Stimulated activated CD8-positive, alpha-beta memory T cell treated with anti-CD3 and anti-CD28 coated beads, Interleukin-4, amount 100 ng/mL, for 48 hours (primary cell): ENCODE measurements at regions not wholly inside any gene's neighbourhood (a gene's known extent, or its start where the extent isn't known, plus 50 kb on each side); places are given as distances from the start of the nearest gene placed in this dataset.
"Not testable (repeated sequence)": the region's sequence is repeated elsewhere in the genome, so short reads cannot be mapped to it uniquely, and the experiment has no call there.

ENCODE experiments used
- DNase-seq: peaks from one replicate; pipeline ENCODE4 v3.0.0-alpha.2; 2020

DNA sequence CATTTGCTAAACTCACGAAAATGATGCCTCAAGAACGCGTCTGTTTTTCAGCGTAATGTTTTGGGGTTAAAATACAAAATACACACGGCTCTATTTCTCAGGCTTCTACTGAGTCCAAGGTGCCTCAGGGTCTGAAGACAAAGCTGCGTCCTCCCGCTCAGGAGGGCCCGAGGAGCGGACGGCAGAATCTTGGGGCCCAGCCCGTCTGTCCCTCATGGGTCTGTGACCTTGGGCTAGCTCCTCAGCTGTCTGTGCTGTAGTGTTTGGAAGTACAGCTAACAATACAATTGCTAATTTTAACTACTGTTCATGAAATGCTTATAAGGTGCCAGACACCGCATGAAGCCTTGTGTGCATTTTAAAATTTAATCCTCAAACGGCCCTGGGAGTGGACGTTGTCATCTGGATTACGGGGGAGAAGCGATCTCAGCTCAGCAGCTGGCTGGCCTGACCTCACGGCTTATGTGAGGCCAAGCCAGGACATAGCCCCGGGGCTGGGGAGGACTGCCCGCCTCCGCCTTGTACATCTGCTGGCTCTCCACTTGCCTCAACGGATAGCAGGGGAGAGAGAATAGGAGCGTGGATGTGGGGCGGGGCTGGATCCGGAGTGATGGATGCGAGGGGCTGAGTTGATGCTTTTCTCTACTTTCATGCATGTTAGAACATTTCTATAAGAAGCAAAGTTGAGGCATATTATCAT, 357.4 kb downstream of the GLRX3 start:
- DNase-seq = no peak

DNA sequence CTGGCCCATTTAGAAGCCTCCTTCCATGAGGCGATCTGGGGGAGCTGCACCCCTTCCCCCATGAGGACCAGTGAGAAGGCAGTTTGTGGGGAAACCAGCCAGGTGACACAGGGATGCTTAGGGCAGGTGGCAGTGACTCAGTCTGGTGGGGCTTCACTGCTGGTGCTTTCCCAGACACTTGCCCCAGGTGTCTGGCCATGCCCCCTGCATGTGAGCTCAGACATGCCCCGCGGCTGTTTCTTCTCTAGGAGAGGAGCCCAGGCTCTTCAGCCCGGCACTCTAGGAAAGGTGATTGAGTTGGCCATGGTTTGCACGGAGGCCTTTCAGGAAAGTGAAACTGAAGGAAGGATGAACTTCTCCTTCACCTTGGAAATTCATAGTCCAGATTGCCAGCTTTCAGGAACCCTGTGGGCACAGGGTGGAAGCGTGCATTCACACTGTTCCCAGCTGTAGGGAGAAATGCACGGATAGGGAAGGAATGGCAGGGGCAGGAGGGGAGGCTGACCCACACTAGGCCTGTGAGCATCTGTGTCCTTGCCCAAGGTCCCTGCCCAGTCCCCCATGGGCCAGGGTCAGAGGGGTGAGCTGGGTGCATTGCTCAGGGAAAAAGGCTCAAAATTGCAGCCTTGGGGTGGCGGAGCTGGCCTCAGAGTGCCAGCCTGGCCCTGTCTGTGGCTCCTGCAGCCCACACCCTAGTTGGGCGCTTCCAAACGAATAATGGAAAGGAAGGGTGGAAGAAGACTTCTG, 359.1 kb downstream of the GLRX3 start:
- no peak for DNase-seq

DNA sequence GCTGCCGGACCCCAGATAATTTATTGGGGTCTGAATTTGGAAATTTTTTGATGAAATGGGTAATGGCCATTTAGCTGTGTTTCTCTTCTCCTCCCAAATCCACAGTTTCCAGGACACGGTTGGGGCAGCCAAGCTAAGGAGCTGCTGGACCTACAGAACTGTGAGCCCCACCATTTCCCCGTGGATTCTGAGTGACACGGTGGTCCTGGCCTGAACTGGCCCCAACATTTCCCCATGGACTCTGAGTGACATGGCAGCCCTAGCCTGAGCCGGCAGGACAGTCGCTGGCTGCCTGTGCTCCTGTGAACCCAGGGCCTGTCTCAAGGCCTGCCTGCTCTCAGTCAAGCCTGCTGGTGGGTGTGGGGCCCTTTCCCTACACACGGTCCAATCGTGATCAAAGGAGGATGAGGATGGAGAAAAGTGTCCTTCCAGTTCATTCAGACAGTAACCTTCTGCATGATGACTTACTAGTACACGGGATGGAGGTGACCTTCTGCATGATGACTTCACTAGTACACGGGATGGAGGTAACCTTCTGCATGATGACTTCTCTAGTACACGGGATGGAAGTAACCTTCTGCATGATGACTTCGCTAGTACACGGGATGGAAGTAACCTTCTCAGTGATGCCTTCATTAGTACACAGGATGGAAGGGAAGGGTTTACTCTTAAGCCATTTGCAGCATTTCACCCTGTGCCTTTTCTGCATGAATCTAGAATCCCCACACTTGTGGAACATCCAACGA, 359.9 kb downstream of the GLRX3 start:
- DNase-seq = no peak

DNA sequence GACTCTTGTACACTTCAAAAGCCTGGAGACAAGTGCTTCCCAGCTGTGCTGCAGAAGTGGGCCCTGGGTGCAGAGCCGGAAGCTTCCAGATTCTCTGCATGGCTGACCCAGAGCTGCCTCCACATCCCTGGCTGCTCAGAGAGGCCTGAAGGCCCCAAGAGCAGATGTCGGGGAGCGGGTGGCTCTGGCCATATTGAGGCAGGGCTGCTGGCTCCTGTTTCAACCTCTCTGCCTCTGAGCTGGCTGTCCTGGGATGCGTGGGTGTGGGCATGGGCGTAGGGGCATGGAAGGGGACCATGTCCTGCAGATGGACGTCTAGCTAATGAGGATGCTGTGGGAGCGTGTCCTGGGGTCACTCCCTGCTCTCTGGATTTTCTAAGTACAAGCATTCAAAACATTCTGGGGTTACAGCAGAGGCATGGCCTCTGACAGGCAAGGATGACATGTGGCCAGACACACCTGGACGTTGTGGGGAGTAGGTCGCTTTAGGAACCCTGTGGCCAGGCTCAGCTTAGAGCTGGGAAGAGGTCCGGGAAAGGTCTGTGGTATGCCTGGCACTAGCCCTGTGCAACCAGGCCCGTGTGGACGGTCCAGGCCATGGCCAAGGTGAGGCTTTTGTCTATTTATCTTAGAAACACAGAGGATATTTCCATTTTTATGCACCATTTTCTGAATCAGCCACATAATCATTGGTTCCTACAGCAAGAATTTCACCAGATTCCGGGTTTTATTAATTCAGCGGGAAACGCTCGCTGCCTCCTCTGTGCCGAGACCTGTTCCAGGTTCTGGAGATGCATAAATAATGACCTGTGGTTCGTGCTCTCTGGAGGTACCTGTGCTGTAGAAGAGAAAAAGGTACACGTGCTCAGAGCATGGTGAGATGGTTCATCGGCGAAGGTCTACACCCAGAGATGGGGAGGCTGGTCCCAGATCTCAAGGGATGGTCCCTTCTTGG, 361.1 kb downstream of the GLRX3 start:
- no peak for DNase-seq

DNA sequence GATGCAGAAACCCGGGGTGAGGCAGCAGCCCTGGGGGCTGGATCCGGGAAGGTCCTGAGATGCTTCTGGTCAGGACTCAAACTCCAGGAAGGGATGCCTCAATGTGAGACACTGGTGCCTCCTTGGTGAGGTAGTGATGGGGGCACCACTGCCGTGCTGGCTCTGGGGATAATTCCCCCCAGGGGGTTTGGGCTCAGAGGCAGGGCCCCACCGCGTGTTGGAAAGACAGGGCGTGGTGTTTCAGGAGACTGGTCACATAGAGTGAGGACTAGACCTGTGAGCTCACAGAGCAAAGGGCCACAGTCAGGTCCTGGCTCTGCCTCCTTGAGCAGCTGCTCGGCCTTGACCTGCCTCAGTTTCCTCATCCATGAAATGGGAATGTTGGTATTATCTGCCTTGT, 361.9 kb downstream of the GLRX3 start:
- no peak for DNase-seq

DNA sequence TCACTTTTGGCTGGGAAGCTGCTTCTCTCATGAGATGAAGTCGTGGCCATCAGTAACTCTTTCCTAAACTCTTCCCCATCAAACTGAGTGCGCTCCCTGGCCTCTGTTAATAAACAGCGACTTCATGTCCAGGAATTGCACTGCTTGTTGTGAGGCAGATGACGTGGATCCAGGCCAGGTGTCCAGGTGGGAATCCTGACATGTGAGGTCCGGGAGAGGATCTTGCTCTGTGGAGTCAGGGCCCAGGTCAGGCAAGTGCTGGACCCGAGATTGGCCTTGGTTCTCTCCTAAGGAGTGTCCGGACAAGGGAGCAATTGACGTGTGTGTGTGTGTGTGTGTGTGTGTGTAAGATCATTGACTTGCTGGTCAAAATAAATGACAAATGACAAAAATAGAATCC, 362.7 kb downstream of the GLRX3 start:
- DNase-seq = no peak

DNA sequence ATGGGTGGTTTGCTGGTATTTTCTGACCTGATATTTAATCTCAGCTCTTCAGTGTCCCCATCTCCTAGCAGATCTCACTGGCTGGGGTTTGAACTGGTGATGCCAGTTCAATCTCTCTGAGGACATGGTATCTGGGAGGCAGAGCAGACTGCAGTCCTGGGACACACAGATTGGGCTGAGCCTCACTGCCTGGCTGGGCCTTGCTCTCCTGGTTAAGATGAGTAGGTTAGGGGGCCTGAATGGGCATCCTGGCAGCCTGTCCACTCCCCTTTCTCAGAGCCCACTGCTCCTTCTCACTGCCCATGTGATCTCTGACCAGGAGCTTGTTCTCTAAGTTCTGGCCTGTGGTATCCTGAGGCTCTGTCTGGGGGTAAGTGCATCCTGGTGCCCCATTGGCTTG, 363.4 kb downstream of the GLRX3 start:
- DNase-seq = no peak

DNA sequence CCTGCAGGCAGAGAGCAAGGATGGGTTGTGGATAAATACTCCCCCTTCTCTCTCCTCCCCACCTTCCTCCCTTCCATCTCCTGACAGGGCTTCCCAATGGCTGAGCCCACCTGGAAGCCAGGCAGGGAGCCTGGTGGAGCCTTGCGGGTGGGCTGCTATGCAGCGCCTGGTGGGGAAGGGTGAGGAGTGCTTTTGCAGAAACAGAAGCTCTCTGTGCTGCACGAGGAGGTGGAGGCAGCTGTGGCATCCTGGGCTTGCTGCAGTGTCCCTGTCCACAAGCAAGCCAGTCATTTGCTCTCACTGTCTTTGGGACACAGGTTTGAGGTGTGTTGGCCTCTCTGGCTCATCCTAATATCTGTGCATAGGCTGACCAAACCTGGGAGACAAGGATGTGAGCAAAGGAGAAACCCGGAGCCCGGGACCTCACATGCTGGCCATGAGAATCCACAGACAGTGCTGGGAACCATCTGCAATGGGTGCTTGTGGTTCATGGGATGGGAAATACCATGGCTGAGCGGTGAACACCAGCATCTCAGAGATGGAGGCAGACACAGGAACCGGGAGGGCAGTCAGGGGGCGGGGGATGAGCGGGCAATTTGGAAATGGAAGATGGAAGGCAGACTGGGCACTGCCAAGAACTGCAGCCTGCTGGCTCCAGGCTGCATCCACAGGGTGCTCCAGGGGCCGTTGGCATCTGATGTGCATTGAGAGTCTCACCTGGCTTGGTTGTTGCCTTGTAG, 364.2 kb downstream of the GLRX3 start:
- no peak for DNase-seq

DNA sequence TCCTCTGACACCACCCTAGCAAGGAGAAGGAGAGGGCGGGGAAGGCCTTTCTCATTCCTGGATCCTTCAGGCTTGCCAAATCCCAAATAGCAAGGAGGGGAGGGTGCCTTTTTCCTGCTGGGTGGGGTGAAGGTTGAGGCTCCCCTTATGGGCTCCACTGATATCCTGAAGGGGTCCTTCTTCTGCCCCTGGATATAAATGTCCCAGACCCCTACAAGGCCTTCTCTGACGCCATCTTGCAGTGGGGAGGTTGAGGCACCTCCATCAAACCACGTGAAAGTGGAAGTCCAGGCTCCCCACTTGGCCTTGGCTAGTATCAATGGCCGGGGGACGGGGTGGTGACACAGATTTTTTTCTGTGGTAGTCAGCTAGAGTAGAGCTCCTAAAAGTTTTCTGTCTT, 371.3 kb downstream of the GLRX3 start:
- no peak for DNase-seq

DNA sequence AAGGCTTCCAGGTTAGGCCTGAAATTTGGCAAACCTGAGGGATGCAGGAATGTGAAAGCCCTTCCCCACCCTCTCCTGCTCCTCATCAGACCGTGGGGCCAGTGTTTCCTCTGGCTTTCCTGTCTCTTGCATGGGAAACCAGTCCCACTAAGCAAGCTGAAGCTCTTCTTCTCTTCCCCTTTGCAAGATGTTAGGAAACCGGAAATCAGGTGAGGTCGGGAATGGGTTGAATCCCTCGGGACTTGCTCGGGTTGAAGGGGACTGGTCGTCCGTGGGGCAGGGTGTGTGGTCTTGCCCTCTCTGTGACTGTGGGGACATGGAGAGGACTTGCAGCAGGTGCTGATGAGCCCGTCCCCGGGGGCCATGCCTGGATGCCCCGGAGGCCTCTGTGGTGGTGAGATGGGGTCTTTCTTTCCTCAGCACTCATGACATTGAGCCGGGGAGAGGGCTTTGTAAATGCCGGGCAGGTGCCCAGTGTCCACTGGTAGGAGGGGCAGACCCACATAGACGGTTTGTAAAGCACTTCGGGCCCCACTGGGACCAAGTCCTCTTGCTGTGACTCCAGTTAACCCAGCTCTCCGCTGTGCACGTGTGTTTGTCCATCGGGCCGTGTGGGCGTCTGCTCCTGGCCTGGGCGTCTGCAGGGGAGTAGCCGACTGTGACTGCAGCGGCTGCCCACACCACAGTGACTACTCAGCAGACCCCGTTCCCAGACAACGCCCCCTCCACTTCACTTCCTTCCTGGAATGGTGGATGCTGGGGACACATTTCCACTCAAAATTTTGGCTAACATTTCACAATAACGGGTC, 373.9 kb downstream of the GLRX3 start:
- no peak for DNase-seq

DNA sequence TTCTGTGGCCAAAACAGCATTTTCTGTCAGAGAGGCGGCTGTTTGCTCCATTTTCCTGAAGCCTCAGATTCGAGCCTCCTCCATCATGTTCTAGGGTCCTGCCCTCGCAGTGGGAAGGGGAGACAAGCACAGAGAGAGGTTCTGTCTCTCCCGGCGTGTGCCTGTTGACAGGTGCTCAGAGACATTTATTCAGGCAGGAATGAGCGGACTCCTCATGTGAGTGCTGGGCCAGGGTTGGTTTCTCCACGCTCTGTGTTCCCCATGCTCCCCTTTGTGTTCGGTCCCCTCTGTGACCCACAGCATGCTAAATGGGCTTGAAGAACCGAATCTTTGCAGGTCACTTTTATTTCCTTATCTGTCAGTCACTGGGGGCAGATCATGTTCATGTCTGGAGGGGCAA, 374.6 kb downstream of the GLRX3 start:
- no peak for DNase-seq

DNA sequence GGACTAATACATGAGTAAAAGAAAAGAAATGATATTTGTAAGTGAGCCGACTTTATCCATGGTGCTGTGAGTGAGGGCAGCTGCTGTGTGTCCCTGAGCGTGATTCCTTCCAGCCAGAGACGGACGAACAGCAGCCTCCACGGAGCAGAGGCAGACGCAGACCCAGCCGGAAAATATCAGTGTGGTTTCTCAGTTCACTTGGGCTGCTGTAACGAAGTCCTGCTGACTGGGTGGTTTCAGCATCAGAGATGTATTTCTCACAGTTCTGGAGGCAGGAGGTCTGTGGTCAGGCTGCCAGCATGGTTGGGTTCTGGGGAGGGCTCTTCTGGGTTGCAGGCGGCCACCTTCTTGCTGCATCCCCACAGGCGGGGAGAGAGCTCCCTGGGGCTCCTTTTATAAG, 375.6 kb downstream of the GLRX3 start:
- no peak for DNase-seq

DNA sequence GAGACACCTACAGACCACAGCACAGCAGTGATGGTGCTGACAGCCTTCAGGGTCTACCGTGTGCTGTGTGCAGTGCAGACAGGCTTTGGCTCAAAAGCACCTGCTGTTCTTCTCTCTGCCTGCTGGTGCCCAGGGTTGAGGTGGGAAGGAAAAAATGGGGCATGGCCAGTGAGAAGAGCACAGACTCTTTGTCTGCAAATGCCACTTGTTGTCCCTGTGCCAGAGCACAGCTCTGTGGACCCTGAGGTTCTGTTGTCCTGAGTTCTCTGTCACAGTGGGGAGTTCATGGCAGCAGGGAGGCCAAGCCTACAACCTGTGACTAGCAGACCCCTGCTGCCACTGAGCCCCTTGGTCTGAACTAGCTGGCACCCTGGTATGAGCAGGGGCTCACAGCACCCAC, 376.7 kb downstream of the GLRX3 start:
- DNase-seq = no peak

DNA sequence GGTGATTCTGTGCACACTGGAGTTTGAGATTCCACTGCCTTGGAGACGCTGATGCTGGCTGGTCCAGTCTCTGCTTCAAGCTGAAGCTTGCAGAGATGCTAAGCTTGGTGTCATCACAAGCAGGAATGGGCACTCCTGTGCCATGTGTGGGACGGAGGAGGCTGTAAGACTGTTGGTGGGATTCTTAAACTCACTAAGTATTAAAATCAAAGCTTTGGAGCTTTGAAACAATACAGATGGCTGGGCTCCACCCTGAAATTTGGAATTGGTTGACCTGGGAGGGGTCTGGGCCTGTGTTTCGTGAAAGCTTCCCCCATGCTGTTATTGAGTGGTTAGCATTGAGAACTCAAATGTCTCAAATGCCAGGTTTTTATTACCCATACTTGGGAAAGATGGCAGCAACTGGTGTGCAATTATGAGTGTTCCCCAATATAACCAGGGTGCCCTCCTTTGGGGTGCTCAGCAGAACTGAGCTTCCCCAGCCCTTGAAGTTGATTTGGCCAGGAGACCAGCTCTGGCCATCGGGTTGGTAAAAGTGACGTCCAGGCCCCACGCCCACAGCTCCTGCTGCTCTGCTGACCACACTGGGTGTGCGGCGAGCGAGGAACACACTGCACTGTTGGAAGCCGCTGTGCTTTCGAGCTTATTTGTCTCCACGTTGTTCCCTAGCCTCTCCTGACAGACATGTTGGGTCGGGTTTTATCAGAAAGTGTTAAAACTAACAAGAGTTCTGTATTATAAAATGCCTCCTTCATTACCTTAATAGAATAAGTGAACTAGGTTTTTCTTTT, 377.7 kb downstream of the GLRX3 start:
- no peak for DNase-seq

DNA sequence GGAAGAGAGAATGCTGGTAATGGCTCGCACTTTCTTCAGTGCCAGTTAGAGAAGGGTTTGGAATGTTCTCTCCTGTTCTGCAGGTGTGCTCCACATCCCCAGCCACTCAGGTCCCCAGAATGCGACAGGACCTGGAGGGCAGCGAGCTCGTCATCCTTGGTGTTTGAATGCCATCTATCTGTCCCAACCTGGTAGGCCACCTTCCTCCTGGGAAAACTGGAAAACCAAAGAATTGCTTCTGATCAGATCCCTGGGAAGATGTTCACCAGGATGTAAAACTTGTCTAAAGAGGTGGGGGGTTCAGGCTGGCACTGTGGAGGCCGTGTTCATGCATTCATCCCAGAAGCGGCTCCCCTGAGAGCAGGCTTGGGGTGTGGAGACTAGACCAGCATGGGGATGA, 379.5 kb downstream of the GLRX3 start:
- no peak for DNase-seq

DNA sequence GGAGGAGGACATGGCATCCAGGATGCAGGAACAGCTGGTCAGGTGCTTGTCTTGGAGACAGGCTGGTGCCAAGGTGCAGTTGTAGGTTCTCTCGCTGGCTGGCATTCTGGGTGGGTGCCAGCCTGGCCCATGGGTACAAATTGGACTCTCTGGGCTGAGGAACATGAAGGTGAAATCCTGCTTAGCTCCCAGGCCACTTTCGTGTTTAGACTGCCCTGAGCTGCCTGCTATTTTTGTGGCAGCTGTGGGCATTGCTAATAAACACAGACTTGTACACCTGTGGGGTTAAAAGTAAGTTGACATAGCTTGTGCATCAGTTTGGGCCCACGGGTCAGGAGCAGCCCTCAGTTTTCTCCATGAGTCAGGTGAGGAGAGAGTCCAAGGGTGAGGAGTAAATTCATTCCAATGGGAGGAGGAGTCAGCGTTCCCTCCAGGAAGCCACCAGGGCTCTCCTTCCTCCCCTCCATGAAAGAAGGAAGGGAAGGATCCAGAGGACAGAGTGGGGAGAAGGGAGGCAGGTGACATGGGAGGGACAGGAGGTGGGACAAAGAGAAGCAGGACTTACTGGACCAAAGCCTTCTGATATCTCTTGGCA, 380.0 kb downstream of the GLRX3 start:
- no peak for DNase-seq

DNA sequence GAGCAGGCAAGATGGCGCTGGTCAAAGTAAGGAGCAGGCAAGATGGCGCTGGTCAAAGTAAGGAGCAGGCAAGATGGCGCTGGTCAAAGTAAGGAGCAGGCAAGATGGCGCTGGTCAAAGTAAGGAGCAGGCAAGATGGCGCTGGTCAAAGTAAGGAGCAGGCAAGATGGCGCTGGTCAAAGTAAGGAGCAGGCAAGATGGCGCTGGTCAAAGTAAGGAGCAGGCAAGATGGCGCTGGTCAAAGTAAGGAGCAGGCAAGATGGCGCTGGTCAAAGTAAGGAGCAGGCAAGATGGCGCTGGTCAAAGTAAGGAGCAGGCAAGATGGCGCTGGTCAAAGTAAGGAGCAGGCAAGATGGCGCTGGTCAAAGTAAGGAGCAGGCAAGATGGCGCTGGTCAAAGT, 382.7 kb downstream of the GLRX3 start:
- not testable (repeated sequence) for DNase-seq

DNA sequence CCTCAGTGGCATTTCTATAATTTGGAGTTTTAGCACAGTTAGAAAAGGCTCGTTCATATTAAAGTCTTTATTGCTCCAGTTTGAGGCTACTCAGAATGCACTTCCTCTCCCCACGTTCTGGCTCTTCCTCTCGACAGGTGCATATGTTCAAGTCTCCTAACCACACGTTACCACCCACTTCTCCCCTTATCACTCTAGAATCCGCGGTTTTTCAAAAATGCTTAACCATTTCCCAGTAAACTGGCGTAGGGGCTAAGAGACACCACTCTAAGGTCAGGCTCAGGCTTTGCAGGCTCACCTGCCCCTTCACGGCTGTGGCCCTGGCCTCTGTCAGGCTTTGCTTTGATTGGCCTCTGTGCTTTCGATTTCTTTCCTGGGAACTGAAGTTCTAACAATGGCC, 383.6 kb downstream of the GLRX3 start:
- no peak for DNase-seq

DNA sequence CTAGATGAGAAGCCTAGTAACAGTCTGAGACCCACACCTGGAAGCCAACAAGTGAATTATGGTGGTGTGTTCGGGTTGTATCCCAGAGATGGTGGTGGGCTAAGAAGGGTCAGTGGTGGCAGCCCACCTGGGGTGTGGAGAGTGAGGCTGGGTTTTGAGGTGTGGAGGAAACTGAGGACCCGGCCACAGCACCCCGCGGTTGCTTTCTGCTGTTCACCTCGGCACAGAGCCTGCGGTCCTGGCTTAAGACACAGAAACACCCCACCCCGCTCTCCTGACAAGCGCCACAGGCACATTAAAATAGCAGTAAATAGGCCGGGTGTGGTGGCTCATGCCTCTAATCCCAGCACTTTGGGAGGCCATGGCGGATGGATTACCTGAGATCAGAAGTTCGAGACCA, 395.1 kb downstream of the GLRX3 start:
- DNase-seq = no peak

DNA sequence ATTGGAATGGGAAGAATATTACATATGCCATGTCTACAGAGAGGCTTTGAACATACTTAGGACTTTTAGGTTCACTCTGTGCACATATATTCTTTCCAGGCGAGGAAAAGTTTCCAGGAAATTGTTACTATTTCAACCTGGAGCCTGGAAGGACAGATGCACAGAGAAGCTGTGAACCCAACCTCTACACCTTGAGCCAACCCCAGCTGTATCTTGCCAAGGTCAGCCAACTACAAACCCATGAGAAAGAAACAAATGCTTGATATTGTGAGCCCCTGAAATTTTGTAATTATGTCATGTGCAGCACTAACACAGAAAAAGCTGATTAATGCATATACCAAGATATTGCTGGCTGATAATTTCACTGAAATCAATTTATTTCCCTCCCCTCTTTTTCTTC, 404.9 kb downstream of the GLRX3 start:
- DNase-seq = no peak
